HL-60/S4 treated with retinoic acid at 250 ng/mL for 4 days and 3 days (cell line): ENCODE measurements at regions not wholly inside any gene's neighbourhood (a gene's known extent, or its start where the extent isn't known, plus 50 kb on each side); places are given as distances from the start of the nearest gene placed in this dataset.

ENCODE experiments used
- in situ Hi-C: fragments of 300-500 bp; cut with MboI; formaldehyde crosslinking; loops from 2 replicates; pipeline ENCODE4 v1.7.0; 2022; ENCODE audit warnings: low sequenced_read_pairs

- in situ Hi-C loops, result loop anchor here (10.0 kb wide), 1 partner anchor 930 kb away; no protein-coding TSS in a partner anchor
These were observed 316.2 kb upstream of the CLINT1 start for GRCh38 chr5:158174918-158175851.

GRCh38 chr5:158174026-158174425, 315.1 kb upstream of the CLINT1 start:
- in situ Hi-C loops, result loop anchor here (10.0 kb wide), 1 partner anchor 931 kb away; no protein-coding TSS in a partner anchor

- in situ Hi-C loops, result loop anchor here (10.0 kb wide), 1 partner anchor 933 kb away; no protein-coding TSS in a partner anchor
These were observed 313.1 kb upstream of the CLINT1 start for GRCh38 chr5:158172005-158172404.

- in situ Hi-C loops, result loop anchor here (10.0 kb wide), 1 partner anchor 934 kb away; no protein-coding TSS in a partner anchor
These were observed 311.6 kb upstream of the CLINT1 start for GRCh38 chr5:158170534-158170933.

GRCh38 chr5:158170060-158170459, 311.1 kb upstream of the CLINT1 start:
- in situ Hi-C loops, result loop anchor here (10.0 kb wide), 1 partner anchor 935 kb away; no protein-coding TSS in a partner anchor

- in situ Hi-C loops, result no loop called here
These were observed 307.5 kb upstream of the CLINT1 start for GRCh38 chr5:158166424-158166823.

GRCh38 chr5:158165647-158166046, 306.7 kb upstream of the CLINT1 start:
- in situ Hi-C loops, result no loop called here

GRCh38 chr5:158164296-158165047, 305.5 kb upstream of the CLINT1 start:
- in situ Hi-C loops, result no loop called here

GRCh38 chr5:158163451-158164295, 304.7 kb upstream of the CLINT1 start:
- in situ Hi-C loops, result no loop called here

GRCh38 chr5:158162479-158163034, 303.6 kb upstream of the CLINT1 start:
- in situ Hi-C loops, result no loop called here

GRCh38 chr5:158162026-158162425, 303.1 kb upstream of the CLINT1 start:
- in situ Hi-C loops, result no loop called here

- in situ Hi-C loops, result no loop called here
These were observed 300.7 kb upstream of the CLINT1 start for GRCh38 chr5:158159621-158160020.

- in situ Hi-C loops, result no loop called here
These were observed 297.0 kb upstream of the CLINT1 start for GRCh38 chr5:158155811-158156505.

GRCh38 chr5:158155067-158155466, 296.1 kb upstream of the CLINT1 start:
- in situ Hi-C loops, result no loop called here

GRCh38 chr5:158154226-158155005, 295.5 kb upstream of the CLINT1 start:
- in situ Hi-C loops, result no loop called here

GRCh38 chr5:158153508-158153907, 294.6 kb upstream of the CLINT1 start:
- in situ Hi-C loops, result no loop called here

- in situ Hi-C loops, result no loop called here
These were observed 293.2 kb upstream of the CLINT1 start for GRCh38 chr5:158152136-158152535.

- in situ Hi-C loops, result no loop called here
These were observed 288.3 kb upstream of the CLINT1 start for GRCh38 chr5:158147227-158147626.

- in situ Hi-C loops, result no loop called here
These were observed 286.9 kb upstream of the CLINT1 start for GRCh38 chr5:158145827-158146226.
